ENCODE measurements at regions not wholly inside any gene's neighbourhood (a gene's known extent, or its start where the extent isn't known, plus 50 kb on each side); places are given as distances from the start of the nearest gene placed in this dataset.

DNA sequence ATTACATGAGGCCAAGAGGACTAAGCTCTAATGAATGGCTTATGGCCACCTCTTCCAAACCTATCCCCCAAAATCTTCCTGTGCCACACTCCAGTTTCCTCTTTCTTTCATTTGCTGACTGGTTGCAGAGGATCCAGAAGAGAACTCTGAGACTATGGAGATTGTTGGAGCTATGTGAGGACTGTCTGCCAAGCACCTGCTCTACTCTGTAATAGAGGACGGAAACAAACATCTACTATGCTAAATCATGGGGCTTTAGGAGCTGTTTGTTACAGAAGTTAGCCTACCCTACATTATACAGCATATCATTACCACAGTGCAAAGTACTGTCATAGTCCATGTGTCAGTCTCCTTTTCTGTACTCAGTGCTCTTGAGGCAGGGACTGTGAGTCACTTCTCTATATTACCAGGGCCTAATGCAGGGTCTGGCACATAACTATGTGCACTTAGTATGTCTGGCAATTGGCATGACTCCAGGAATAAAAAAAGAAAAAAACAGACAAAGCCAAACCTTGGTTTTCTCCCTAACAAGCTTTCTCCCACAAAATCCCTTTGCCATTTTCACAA, 95.1 kb downstream of the RPAP3 start:
- TF ChIP-seq POLR2AphosphoS5 (IDR thresholded peaks at IDR 0.05; ENCODE audit: low read depth, low read length) (no peak), SIN3A (IDR thresholded peaks at IDR 0.05; ENCODE audit: borderline replicate concordance, insufficient read depth, low read length) (no peak)

- TF ChIP-seq POLR2AphosphoS5 (IDR thresholded peaks at IDR 0.05; ENCODE audit: low read depth, low read length) (no peak), SIN3A (IDR thresholded peaks at IDR 0.05; ENCODE audit: borderline replicate concordance, insufficient read depth, low read length) (no peak), TAF1 (IDR thresholded peaks at IDR 0.05; ENCODE audit: borderline replicate concordance, insufficient read depth, low read length) (no peak), FOXP2 (optimal IDR thresholded peaks at IDR 0.05; ENCODE audit: borderline replicate concordance, extremely low read depth, extremely low read length, insufficient read depth) (no peak)
- TF ChIP-seq, protein P1, sequence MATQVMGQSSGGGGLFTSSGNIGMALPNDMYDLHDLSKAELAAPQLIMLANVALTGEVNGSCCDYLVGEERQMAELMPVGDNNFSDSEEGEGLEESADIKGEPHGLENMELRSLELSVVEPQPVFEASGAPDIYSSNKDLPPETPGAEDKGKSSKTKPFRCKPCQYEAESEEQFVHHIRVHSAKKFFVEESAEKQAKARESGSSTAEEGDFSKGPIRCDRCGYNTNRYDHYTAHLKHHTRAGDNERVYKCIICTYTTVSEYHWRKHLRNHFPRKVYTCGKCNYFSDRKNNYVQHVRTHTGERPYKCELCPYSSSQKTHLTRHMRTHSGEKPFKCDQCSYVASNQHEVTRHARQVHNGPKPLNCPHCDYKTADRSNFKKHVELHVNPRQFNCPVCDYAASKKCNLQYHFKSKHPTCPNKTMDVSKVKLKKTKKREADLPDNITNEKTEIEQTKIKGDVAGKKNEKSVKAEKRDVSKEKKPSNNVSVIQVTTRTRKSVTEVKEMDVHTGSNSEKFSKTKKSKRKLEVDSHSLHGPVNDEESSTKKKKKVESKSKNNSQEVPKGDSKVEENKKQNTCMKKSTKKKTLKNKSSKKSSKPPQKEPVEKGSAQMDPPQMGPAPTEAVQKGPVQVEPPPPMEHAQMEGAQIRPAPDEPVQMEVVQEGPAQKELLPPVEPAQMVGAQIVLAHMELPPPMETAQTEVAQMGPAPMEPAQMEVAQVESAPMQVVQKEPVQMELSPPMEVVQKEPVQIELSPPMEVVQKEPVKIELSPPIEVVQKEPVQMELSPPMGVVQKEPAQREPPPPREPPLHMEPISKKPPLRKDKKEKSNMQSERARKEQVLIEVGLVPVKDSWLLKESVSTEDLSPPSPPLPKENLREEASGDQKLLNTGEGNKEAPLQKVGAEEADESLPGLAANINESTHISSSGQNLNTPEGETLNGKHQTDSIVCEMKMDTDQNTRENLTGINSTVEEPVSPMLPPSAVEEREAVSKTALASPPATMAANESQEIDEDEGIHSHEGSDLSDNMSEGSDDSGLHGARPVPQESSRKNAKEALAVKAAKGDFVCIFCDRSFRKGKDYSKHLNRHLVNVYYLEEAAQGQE (IDR thresholded peaks at IDR 0.05; ENCODE audit: insufficient read depth in 1 of 2, low read depth in 2 of 2, low read length in 2 of 2) = no peak
These were observed 96.0 kb downstream of the RPAP3 start for GRCh38 chr12:47609806-47610205.

- TF ChIP-seq POLR2AphosphoS5 (IDR thresholded peaks at IDR 0.05; ENCODE audit: low read depth, low read length) = no peak
- TF ChIP-seq, protein P1 (IDR thresholded peaks at IDR 0.05; ENCODE audit: insufficient read depth in 1 of 2, low read depth in 2 of 2, low read length in 2 of 2) = no peak
- no peak for TF ChIP-seq FOXP2 (optimal IDR thresholded peaks at IDR 0.05; ENCODE audit: borderline replicate concordance, extremely low read depth, extremely low read length, insufficient read depth)
- no peak for TF ChIP-seq TAF1 (IDR thresholded peaks at IDR 0.05; ENCODE audit: borderline replicate concordance, insufficient read depth, low read length)
- TF ChIP-seq SIN3A (IDR thresholded peaks at IDR 0.05; ENCODE audit: borderline replicate concordance, insufficient read depth, low read length) = no peak
These were observed 101.5 kb downstream of the RPAP3 start for GRCh38 chr12:47604221-47604873.

DNA sequence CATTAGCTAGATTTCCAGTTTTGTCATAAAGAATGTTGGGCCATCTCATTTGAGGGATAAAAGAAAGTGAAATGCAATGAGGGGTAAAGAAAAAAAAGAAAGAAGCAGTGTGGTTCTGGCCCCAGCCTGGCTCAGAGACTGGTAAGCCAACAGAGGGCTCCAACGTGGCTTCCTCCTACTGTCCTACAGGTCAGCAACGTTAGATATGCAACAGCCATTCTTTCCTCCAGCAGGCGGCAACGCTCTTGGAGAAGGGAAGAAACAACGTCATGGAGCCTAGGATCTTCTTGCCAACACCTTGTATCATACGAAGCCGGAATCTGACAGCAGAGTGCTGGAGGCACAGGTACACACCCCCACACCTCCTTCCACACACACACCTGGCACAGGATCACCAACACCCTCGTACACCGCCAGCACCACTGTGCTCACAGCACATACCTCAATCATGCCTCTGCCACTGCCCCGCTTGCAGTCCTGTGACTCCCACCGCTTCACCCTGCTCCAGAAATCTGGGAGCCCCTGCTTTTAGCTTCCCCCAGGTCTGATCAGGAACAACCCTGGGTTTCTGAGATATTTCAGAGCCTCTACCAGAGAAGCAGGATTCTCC, 102.8 kb downstream of the RPAP3 start:
- TF ChIP-seq POLR2AphosphoS5 (IDR thresholded peaks at IDR 0.05; ENCODE audit: low read depth, low read length) = no peak
- TF ChIP-seq, protein P1 (IDR thresholded peaks at IDR 0.05; ENCODE audit: insufficient read depth in 1 of 2, low read depth in 2 of 2, low read length in 2 of 2) = no peak
- TF ChIP-seq TAF1 (IDR thresholded peaks at IDR 0.05; ENCODE audit: borderline replicate concordance, insufficient read depth, low read length) = no peak
- no peak for TF ChIP-seq SIN3A (IDR thresholded peaks at IDR 0.05; ENCODE audit: borderline replicate concordance, insufficient read depth, low read length)
- no peak for TF ChIP-seq FOXP2 (optimal IDR thresholded peaks at IDR 0.05; ENCODE audit: borderline replicate concordance, extremely low read depth, extremely low read length, insufficient read depth)

GRCh38 chr12:47602325-47602724, 103.5 kb downstream of the RPAP3 start:
- TF ChIP-seq TAF1 (IDR thresholded peaks at IDR 0.05; ENCODE audit: borderline replicate concordance, insufficient read depth, low read length) (no peak), POLR2AphosphoS5 (IDR thresholded peaks at IDR 0.05; ENCODE audit: low read depth, low read length) (no peak), SIN3A (IDR thresholded peaks at IDR 0.05; ENCODE audit: borderline replicate concordance, insufficient read depth, low read length) (no peak), FOXP2 (optimal IDR thresholded peaks at IDR 0.05; ENCODE audit: borderline replicate concordance, extremely low read depth, extremely low read length, insufficient read depth) (no peak)
- TF ChIP-seq, protein P1 (IDR thresholded peaks at IDR 0.05; ENCODE audit: insufficient read depth in 1 of 2, low read depth in 2 of 2, low read length in 2 of 2) = no peak
